HuH-7.5 (cell line): ENCODE measurements at regions not wholly inside any gene's neighbourhood (a gene's known extent, or its start where the extent isn't known, plus 50 kb on each side); places are given as distances from the start of the nearest gene placed in this dataset.

ENCODE experiments used
- DNase-seq: peaks from one replicate; pipeline ENCODE4 v3.0.0; 2011; ENCODE audit warnings: low spot score

DNA sequence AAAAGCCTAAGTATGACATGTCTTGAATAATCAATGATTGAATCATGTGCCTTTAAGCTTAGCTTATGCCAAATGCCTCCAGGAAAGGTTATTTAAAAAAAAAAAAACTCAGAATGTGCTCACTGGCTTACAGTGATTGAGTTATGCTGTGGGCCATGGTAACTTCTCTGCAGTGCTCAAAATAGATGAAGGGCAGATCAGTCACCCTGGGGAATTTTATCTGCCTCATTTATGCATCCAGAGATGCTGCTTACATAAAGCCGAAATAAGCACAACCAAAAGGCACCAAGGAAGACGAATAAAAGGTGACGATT lies 118.7 kb upstream of the MDM1 start:
- DNase-seq: no peak

DNA sequence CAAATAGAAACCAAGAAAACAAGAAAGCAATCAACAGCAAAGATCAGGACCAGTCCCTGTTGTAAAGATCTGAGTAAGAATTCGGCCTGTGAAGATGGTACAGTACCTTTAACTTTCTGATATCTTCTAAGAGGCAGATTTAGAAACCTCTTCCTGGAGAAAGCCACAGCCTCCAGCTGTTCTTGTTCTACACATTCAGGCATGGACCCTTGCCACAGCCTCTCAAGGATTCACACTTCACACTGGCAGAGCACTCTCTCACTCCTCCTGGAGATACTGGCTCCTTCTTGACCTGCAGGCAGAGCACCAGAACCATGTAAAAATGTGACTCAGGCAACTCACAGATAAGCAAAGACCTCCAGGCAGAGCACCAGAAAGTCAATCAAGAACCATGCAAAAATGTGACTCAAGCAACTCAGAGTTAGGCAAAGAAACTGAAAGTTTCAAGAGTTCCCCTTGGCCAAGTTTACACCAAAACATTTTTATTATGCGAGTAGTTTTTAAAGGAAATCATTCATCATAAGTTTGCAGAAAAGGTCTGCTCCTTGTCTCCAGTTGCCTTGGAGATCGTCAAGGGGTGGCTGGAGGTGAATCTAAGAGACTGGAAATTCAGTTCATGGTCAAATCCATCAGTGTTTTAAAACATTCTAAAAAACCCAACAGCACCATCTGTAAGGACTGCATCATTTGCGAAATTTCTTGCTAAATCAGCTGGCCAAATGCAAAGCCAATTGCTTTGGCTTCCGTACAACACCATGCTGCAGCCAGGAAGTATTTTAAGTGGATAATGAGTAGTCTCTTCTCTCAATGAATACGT lies 119.3 kb upstream of the MDM1 start:
- DNase-seq: no peak

DNA sequence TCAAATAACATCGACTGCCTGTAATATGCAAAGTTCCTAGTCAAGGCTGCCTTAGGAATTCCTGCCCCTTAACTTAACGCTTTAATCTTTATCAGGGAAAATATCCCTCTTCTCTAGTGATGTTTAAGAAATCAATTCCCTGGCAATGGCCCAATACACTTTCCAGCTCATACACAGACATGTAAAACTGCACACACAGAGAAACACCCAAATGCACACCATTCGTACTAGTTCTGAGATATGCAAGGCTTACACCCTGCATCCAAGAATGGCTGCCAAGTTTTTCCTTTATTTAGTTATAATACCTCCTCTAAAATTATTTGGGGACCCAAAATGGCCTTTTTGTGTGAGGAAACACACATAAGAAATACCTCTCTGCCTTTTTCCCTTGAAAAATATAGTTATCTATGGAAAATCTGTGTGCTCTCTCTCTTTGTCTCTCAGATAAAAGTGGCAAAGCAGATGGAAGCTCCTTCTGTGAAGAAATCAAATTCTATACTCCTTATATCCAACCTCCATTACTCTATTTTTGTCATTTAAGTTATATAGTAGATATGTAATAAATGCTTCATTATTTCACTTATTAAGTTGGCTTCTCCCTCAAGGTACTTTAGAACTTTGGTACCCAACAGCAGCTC lies 120.0 kb upstream of the MDM1 start:
- no peak for DNase-seq

DNA sequence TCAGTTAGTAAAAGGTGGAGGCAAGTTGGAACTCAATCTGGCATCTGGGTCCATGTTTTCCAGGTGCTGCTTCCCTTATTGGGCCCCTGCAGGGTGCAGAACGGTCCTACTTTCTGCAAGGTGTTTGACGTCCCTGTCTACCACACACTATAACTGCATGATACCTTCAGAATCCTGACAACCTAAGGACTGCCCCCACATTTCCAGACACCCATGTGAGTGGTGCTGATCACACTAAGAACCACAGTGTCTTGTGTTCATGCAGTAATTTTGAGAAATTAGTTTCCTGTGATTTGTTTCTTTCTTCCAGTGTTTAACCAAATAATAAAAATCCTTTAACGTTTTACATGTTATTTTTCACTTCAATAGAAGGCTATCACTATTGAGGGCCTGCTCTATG lies 121.1 kb upstream of the MDM1 start:
- DNase-seq: no peak

DNA sequence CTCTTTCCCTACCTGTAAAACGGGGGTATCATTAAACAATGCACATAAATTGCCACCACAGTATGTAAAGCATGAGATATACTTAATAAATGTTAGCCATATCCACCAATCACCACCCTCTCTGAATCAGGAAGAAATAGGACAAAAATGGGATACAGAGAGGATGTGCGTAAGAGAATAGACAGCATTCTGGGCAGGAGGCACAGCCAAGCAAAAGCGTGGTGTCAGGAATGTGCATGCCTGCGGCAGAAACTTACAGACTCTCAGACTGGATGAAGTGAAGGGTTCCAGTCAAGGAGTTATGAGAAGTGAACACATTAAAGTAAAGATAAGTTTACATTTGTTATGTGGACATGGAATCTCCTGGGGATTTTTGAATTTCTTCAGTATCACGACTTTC lies 121.7 kb upstream of the MDM1 start:
- no peak for DNase-seq

DNA sequence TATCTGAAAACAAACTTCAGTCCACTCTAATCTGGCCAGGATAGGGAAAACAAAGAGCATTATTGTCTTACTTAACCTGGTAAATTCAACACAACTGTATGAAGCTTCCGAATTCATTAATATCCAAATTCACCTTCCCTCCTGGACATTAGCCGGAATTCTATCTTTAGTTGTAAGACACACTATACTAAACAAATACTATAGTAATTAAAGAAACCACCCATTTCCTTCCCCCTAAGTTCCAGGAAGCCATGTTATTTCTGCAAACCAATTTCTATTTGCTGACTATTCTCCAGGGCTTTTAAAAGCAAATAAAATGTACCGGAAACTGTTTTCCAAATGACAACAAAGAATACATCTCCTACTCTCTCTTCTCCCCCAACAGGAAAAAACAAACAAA lies 122.7 kb upstream of the MDM1 start:
- no peak for DNase-seq

DNA sequence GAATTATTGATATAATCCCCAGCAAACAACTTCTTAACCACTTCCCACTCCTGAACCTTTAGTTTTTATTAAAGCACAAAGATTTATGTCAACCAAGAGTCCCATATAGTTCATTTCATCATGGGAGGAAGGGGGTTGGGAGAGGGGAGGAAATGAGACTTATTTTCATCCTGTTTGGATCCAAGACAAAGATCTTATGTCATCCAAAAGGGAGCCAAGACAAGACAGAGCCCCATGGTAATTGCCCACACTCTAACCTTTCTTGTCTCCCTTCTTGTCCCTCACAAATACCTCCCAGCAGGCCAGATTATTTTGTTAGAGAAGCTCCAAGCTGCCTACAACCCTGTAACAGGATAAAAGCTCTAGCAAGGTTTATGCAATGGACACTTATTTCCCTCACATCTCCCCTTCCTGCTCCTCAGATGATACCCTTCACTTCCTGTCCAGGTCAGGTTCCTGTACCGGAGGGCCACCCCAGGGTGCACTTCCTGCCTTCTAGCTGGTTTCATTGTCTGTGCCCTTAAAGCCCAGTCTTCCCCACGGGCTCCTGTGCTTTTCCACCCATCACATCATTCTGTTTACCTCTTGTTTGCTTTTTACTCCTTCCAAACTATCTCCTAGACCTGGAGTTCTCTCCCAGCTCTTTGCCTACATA lies 123.7 kb upstream of the MDM1 start:
- DNase-seq: no peak

DNA sequence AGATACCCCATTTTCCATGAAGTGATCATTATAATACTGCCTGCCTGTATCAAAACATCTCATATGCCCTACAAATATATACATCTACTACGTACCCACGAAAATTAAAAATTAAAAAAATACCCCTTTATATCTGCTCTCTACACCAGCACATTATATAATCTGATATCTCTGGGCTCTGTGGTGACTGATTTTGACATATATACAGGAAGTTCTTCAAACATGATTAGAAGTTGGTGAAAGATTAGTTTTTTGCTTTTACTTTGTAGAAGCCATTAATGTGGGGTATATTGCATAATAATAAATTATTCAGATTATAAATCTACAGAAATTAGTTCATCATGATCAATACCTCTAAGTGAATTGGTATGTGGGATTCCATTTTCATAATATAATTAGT lies 126.7 kb upstream of the MDM1 start:
- no peak for DNase-seq

DNA sequence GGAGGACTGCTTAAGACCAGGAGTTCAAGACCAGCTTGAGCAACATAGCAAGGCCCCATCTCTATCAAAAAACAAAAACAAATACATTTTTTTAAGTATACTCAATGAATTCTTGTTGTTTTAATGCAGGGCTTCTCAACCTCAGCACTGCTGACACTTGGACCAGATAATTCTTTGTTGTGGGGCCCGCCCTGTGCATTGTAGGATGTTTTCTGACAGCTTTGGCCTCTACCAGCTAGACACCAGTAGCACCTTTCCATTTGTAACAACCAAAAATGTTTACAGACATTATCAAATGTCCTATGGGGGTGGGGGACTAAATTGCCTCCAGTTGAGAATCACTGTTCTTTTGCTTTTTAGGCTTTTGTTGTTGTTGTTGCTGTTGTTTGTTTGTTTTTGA lies 128.1 kb upstream of the MDM1 start:
- no peak for DNase-seq

DNA sequence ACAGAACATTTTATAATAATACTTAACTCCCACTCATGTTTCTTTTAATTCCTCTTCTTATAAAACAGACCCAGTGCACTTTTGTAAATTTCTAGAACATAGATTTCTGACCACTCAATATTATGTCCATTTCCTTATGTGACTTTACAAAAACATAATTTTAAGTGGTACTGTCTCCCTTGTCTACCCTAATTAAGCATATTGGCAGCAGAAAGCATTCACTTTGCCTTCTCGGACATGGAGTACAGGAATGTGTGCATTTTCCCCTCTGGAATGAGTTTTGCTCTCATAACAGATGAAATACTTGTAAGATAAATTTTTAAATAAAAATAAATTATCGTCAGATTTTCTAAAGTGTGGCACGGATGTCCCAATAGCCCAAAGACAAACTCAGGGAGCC lies 129.5 kb upstream of the MDM1 start:
- no peak for DNase-seq

DNA sequence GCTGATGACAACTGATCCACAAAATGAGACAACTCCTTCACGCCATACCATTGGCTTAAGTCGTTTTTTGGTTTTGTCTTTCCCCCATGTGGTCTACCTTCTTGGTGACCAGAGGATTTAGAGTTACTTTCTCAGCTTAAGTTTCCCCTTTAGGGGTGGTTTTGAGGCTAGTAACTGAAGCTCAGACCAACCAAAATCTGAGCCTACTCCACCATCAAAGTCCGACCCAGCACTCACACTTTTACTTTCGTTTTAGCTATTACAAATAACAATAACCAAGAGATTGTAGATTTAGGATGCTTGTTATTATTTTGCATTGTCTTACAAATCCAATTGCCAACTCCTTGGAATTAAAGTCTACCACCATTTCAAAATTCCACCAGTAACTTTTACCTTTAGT lies 130.6 kb upstream of the MDM1 start:
- no peak for DNase-seq

DNA sequence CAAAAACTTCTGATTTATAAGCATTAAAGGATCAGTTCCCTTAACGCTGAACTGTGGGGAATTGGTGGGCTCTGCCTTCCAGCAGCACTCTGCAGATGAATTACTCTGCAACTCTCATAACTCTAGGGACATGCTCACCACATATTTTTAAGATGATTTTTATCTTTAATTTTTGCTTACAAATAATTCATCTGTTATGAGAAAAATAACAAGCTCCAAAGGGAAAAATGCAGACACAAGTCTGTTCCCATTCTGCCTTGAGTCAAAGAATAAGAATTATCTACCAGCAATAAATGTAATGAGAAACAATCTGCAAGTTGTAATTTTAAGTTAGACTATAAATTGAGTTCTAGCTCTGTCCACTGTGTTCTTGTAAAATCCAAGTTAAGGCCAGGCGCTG lies 133.1 kb upstream of the MDM1 start:
- no peak for DNase-seq

DNA sequence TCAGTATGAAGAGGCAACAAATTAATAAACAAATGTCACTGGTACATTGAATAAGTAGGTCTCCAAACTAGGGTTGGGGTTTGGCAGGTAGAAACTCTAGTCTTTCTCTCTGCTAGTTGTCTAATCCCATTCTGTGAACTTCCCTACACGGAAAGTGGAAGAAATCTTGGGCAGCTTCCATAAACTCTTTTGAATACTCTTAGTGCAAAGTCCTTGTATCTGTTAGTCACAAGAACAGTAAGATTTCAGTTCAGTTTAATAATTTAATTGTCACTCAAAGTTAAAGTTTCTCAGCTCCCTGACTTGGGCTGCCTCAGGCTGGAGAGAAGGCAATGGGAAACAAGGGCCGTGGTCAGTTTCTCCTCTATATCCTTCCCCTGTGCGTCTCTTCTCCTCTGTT lies 135.4 kb upstream of the MDM1 start:
- no peak for DNase-seq

DNA sequence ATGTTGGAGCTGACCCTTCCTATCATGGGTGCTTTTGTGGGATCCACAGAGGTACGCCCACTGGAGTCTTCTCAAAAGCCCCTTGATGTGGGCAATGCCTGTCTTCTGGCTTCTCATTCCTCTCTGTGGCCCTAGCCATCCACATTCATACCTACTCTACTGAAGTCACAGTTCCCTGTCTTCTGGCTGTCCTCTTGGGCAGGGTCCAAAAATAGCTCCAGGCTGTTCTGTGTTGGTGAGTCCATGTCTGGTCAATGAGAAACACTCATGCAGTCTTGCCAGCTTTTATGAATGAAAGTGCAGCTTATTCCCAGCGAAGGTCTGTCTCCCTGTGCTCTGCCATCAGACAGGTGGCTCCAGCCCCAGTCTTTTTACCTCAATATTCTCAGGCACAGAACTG lies 135.9 kb upstream of the MDM1 start:
- DNase-seq: no peak

DNA sequence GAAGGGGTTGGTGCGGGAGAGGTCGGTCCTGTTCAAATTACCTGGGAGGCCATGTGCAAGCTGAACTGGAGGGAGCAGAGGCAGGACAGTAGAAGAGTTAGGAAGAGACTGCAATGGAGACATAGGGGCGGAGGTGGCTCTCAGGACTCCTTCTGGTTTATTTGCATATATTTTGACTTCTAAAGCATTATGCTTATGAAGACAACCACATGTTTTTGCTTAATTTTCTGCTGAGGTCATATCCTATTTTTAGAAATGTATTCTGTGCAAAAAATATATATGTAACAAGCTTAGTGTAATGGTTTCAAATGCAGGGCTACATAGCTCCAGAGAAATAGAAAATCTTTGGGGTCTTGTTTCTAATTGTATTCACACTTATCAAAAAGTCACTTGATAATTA lies 137.0 kb upstream of the MDM1 start:
- DNase-seq: no peak

DNA sequence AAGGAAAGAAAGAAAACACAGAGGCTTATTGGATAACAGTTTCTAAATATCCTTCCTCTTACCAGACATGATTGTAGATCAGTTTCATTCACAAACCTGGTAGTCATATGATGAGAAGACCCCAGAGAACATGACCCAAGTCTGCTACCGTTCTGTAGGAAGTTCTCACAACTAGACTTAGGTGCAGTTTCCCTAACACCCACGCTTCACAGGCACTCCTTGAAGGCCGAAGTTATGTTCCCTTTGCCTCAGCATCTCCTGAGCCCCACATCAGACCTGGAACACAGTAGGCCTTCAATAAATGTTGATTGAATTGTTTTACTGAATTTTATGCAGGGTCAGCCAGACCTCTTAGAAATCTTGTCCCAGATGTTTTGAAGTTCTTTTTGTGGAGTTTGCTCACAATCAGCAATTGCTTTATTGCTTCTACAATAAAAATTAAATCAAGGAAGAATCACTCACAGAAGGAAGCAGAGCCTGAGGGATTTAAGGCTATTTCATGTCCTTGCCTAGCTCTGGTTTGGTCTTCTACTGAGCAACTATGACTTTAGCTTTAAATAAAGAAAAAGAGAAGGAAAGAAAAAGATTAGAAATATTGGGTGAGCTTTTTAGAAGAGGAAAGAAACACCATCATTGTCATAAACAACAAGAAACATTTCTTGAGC lies 138.6 kb upstream of the MDM1 start:
- no peak for DNase-seq

DNA sequence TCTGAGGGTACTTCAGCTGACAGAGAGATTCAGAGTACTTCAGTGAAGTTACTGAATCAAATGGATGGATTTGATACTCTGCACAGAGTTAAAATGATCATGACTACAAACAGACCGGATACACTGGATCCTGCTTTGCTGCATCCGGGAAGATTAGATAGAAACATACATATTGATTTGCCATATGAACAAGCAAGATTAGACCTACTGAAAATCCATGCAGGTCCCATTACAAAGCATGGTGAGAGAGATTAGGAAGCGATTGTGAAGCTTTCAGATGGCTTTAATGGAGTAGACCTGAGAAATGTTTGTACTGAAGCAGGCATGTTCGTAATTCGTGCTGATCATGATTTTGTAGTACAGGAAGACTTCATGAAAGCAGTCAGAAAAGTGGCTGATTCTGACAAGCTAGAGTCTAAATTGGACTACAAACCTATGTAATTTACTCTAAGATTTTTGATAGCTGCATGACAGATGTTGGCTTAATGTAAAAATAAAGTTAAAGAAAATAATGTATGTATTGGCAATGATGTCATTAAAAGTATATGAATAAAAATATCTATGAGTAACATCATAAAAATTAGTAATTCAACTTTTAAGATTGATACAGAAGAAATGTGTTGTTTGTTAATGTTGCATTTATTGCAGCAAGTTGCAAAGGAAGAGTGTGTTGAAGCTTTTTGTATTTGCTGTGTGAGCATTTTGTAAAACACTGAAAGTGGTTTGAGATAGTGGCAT lies 136.1 kb upstream of the RAP1B start:
- no peak for DNase-seq

DNA sequence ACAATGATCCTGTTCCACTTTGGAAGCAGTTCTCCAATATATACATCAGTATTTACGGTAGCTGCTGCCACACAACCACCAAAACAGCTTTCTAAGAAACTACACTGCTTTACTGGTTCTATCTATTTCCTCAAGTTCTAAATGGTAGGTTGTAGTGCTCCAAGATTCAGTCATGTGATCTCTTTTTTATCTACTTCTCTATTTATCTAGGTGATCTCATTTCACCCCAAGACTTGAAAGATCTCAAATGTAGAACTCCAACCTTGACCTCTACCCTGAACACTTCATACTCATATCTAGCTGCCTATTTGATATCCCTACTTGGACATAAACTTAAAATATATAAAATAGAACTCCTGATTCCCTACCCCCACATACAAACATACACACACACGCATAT lies 133.9 kb upstream of the RAP1B start:
- no peak for DNase-seq

DNA sequence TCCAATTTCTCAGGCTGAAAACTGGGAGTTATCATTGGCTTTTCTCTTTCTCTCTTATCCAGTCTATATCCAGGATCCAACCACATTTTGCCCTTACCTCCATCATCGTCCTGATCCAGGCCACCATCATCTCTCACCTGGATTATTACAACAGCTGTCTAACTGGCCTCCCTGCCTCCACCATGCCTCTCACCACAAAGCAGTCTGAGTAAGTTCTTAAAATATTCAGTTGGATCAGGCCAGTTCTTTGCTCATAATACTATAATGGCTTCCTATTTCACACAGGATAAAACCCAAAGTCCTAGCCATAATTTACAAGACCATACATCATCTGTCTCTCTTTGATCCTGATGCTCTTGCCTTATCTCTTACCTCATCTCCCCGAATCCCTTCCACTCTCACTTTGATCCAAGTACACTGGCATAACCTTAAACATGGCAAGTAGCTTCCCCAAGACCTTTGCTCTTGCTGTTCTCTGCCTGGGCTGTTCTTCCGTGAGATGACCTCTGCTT lies 133.4 kb upstream of the RAP1B start:
- no peak for DNase-seq

DNA sequence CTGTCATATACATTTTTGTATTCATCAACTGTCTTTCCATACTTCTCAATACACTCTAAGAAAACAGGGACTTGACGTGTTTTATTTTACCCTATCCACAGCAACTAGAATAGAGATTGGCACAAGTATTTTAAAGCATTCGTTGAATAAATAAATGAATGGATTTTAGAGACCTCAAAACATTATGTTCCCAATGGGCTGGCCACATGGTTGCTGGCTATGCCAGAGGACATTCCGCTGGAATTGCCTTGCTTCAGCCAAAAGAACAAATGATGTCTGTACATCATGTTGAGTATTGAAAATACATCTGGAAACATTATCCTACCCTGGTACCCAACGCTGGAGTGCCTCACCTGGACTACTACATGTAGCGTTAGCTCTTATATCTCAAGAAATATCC lies 132.8 kb upstream of the RAP1B start:
- no peak for DNase-seq

DNA sequence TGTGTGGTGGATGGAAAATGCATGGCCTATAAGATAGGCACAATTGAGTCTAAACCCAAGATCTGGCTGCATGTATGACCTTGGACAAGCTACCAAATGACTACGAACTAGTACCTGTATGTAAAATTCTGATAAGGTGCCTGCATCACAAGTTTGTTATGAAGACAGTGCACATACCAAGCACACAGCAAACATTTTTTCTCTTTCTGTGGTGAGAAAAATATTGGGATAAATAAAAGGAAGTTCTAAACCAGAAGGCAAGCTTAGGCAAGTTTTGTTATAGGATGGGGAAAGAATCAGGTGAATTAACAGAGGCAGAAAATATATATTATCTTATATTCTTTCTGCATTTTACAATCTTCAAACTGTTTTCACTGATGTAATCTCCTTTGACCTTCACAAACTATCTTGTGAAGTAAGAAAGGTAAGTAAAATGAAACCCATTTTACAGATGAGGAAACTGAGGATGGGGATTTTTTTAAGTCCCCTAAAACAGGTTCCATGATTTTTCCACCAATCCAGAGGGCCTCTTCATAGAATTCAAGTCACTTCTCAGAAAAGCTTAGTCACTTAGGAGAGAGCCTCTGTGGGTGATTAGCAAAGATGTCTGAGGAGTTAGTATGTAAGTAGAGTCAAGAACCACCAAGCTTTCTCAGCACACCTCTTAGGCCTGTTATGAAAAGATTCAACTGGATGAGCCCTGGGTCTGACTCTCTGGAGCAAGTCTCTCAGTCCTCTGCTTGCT lies 132.0 kb upstream of the RAP1B start:
- DNase-seq: no peak
